ENCODE measurements at regions not wholly inside any gene's neighbourhood (a gene's known extent, or its start where the extent isn't known, plus 50 kb on each side); places are given as distances from the start of the nearest gene placed in this dataset.
"Not testable (repeated sequence)": the region's sequence is repeated elsewhere in the genome, so short reads cannot be mapped to it uniquely, and the experiment has no call there.

GRCh38 chr1:200496937-200497336, 87.1 kb upstream of the ZNF281 start:
- no peak for DNase-seq

GRCh38 chr1:200495901-200496300, 86.1 kb upstream of the ZNF281 start:
- DNase-seq = no peak

- DNase-seq = no peak
Observed at GRCh38 chr1:200493344-200493743, 83.5 kb upstream of the ZNF281 start.

- no peak for DNase-seq
Observed at GRCh38 chr1:200491103-200491502, 81.3 kb upstream of the ZNF281 start.

- no peak for DNase-seq
Observed at GRCh38 chr1:200490183-200490582, 80.3 kb upstream of the ZNF281 start.

GRCh38 chr1:200488375-200489165, 78.7 kb upstream of the ZNF281 start:
- DNase-seq = peak; percentile 71

GRCh38 chr1:200487650-200488049, 77.8 kb upstream of the ZNF281 start:
- no peak for DNase-seq

GRCh38 chr1:200486634-200487033, 76.8 kb upstream of the ZNF281 start:
- no peak for DNase-seq

GRCh38 chr1:200484438-200484946, 74.7 kb upstream of the ZNF281 start:
- not testable (repeated sequence) for DNase-seq

- DNase-seq = no peak
Observed at GRCh38 chr1:200483491-200484143, 73.8 kb upstream of the ZNF281 start.

GRCh38 chr1:200480964-200481363, 71.1 kb upstream of the ZNF281 start:
- DNase-seq = no peak

- DNase-seq = no peak
Observed at GRCh38 chr1:200479816-200480215, 70.0 kb upstream of the ZNF281 start.

- no peak for DNase-seq
Observed at GRCh38 chr1:200478945-200479558, 69.2 kb upstream of the ZNF281 start.

GRCh38 chr1:200478239-200478623, 68.4 kb upstream of the ZNF281 start:
- DNase-seq = no peak

- DNase-seq = no peak
Observed at GRCh38 chr1:200474633-200475032, 64.8 kb upstream of the ZNF281 start.

GRCh38 chr1:200473698-200474371, 64.0 kb upstream of the ZNF281 start:
- DNase-seq = peak; percentile 36

GRCh38 chr1:200471739-200472138, 61.9 kb upstream of the ZNF281 start:
- DNase-seq = no peak

GRCh38 chr1:200468264-200469001, 58.6 kb upstream of the ZNF281 start:
- no peak for DNase-seq

- no peak for DNase-seq
Observed at GRCh38 chr1:200464784-200465400, 55.1 kb upstream of the ZNF281 start.

Measured in NCI-H1694 treated with DMSO at 0.1 percent for 48 hours (cell line).